Prostate gland (tissue), 2 donors: ENCODE measurements at regions not wholly inside any gene's neighbourhood (a gene's known extent, or its start where the extent isn't known, plus 50 kb on each side); places are given as distances from the start of the nearest gene placed in this dataset.

Experiments used
- DNase-seq: peaks from one replicate; pipeline ENCODE4 v3.0.0-alpha.2; 2019; ENCODE audit warnings: low spot score
- H3K27ac ChIP-seq, 2 donors: fragments of 200-600 bp; sonication (generic); 2 replicates each; pipeline ENCODE4 v1.5.1; 2017 to 2019
- H3K27me3 ChIP-seq: fragments of 200-600 bp; sonication (generic); replicated peaks from 2 replicates; pipeline ENCODE4 v1.5.1; 2019; ENCODE audit not compliant: insufficient read depth
- H3K36me3 ChIP-seq, 2 donors: fragments of 200-600 bp; sonication (generic); 1 replicate in 1 of 2; 2 replicates in 1 of 2; pipeline versions ENCODE4 v1.5.1 to v1.8.1; 2017 to 2019
- H3K4me1 ChIP-seq: fragments of 200-600 bp; sonication (generic); replicated peaks from 2 replicates; pipeline ENCODE4 v1.5.1; 2019
- H3K4me3 ChIP-seq, 2 donors: fragments of 200-600 bp; sonication (generic); 2 replicates each; pipeline ENCODE4 v1.5.1; 2017 to 2019
- H3K9me3 ChIP-seq: fragments of 200-600 bp; sonication (generic); 2 replicates; pipeline ENCODE4 v1.5.1; 2017
- POLR2A ChIP-seq: fragments of 450-650 bp; IDR thresholded peaks from one replicate; pipeline ENCODE4 v1.6.1; 2016; ENCODE audit warnings: antibody characterized with exemption, mild to moderate bottlenecking
- POLR2AphosphoS5 ChIP-seq: sonication (generic); formaldehyde crosslinking; IDR thresholded peaks from one replicate; pipeline ENCODE4 v1.6.1; 2017; ENCODE audit warnings: antibody characterized with exemption
- WGBS: methylation state at CpG from one replicate; pipeline ENCODE4 v1.1.5; 2018; 5-methylcytosine and 5-hydroxymethylcytosine counted together
- intact Hi-C: fragments of 100-400 bp; cut with DNase I; formaldehyde crosslinking; loops from one replicate; pipeline ENCODE4 v1.14.2; 2022
- TF ChIP-seq, protein P1 (sequence below), 4 experiments: fragments of 200-600 bp in 2 of 4; fragments of 450-650 bp in 2 of 4; sonication (generic) in 2 of 4; IDR thresholded peaks; 1 replicate in 3 of 4; 2 replicates in 1 of 4; pipeline ENCODE4 v1.5.1; 2016 to 2019; ENCODE audit warnings: antibody characterized with exemption in 4 of 4, mild to moderate bottlenecking in 2 of 4, moderate library complexity in 2 of 4

- H3K9me3 ChIP-seq: no peaks in the 10 kb centered on the region
- intact Hi-C loops: no loop called here
- no peaks in the 10 kb centered on the region for H3K36me3 ChIP-seq
- no peak overlapping the region for H3K27ac ChIP-seq
- no peak for DNase-seq
- WGBS: 54% methylated on average over 10 of the region's 10 CpGs
- no peaks in the 10 kb centered on the region for H3K27me3 ChIP-seq
- TF ChIP-seq POLR2A (no peak), POLR2AphosphoS5 (no peak)
- TF ChIP-seq, protein P1, sequence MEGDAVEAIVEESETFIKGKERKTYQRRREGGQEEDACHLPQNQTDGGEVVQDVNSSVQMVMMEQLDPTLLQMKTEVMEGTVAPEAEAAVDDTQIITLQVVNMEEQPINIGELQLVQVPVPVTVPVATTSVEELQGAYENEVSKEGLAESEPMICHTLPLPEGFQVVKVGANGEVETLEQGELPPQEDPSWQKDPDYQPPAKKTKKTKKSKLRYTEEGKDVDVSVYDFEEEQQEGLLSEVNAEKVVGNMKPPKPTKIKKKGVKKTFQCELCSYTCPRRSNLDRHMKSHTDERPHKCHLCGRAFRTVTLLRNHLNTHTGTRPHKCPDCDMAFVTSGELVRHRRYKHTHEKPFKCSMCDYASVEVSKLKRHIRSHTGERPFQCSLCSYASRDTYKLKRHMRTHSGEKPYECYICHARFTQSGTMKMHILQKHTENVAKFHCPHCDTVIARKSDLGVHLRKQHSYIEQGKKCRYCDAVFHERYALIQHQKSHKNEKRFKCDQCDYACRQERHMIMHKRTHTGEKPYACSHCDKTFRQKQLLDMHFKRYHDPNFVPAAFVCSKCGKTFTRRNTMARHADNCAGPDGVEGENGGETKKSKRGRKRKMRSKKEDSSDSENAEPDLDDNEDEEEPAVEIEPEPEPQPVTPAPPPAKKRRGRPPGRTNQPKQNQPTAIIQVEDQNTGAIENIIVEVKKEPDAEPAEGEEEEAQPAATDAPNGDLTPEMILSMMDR (IDR thresholded peaks at IDR 0.05): no peak
- no peaks in the 10 kb centered on the region for H3K4me1 ChIP-seq
- no peak overlapping the region for H3K4me3 ChIP-seq
These were observed 204.9 kb downstream of the CTTN start for GRCh38 chr11:70603114-70603755.

- peak overlapping the region in 1 of 2 donors; percentile 52 for H3K27ac ChIP-seq
- peak; percentile 68 for DNase-seq
- no peak overlapping the region for H3K4me3 ChIP-seq
- H3K36me3 ChIP-seq: no peaks in the 10 kb centered on the region
- intact Hi-C loops: no loop called here
- no peaks in the 10 kb centered on the region for H3K9me3 ChIP-seq
- TF ChIP-seq POLR2AphosphoS5 (peak; percentile 67), POLR2A (no peak)
- TF ChIP-seq, protein P1 (IDR thresholded peaks at IDR 0.05): peak in 1 of 4 experiments; percentile 29
- 39% methylated on average over 9 of the region's 9 CpGs for WGBS
- no peaks in the 10 kb centered on the region for H3K4me1 ChIP-seq
- no peaks in the 10 kb centered on the region for H3K27me3 ChIP-seq
These were observed 205.5 kb downstream of the CTTN start for GRCh38 chr11:70603756-70604211.

DNA sequence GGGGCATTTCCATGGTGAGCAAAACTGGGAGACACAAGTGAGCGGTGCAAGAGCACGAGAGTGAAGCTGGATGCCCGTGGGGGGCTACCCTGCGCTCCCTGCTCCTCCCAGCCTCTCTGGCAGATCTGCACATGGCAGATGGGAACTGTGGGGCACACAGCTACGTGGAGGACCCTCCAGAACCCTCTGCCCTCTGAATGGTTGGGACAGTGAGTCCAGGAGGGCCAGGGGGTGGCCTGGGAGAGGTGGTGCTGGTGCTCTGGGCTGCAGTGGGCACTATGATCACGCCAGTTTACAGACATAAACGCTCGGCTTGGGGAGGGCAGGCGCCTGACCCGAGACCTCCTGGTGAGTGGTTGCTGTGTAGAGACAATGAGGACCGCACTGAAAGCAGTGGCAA, 205.9 kb downstream of the CTTN start:
- Histone ChIP-seq H3K9me3 (no peaks in the 10 kb centered on the region), H3K4me1 (no peaks in the 10 kb centered on the region), H3K4me3 (no peak overlapping the region), H3K27ac (peak overlapping the region in 1 of 2 donors; percentile 52), H3K36me3 (no peaks in the 10 kb centered on the region), H3K27me3 (no peaks in the 10 kb centered on the region)
- DNase-seq: no peak
- intact Hi-C loops: no loop called here
- TF ChIP-seq, protein P1 (IDR thresholded peaks at IDR 0.05): no peak
- TF ChIP-seq POLR2AphosphoS5 (no peak), POLR2A (no peak)
- 64% methylated on average over 11 of the region's 11 CpGs for WGBS

GRCh38 chr11:70604630-70605467, 206.5 kb downstream of the CTTN start:
- Histone ChIP-seq H3K4me3 (no peak overlapping the region), H3K36me3 (no peaks in the 10 kb centered on the region), H3K9me3 (no peaks in the 10 kb centered on the region), H3K27me3 (no peaks in the 10 kb centered on the region), H3K27ac (no peak overlapping the region), H3K4me1 (no peaks in the 10 kb centered on the region)
- intact Hi-C loops: no loop called here
- DNase-seq: no peak
- WGBS: 71% methylated on average over 20 of the region's 20 CpGs
- TF ChIP-seq, protein P1 (IDR thresholded peaks at IDR 0.05): no peak
- no peak for TF ChIP-seq POLR2AphosphoS5

DNA sequence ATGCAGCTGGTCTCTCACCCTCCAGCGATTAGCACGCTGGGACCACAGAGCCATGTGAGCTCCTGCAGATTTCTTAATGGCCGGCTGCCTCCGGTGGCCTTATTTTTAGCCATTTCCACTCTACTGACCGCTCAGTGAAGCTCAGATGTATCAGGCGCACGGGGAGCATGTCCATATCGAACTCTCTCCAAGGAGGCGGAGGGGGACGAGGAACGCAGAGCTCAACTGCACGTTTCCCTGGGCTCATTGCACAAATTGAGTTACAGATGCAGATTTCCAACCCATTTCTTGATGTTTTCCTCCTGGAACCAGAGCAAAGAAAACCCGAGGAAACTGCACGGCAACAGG, 207.1 kb downstream of the CTTN start:
- no peak overlapping the region for H3K4me3 ChIP-seq
- H3K9me3 ChIP-seq: no peaks in the 10 kb centered on the region
- H3K27ac ChIP-seq: no peak overlapping the region
- WGBS: 95% methylated on average over 14 of the region's 14 CpGs
- no peaks in the 10 kb centered on the region for H3K27me3 ChIP-seq
- no peaks in the 10 kb centered on the region for H3K36me3 ChIP-seq
- TF ChIP-seq, protein P1 (IDR thresholded peaks at IDR 0.05): no peak
- no peak for TF ChIP-seq POLR2A
- no peak for TF ChIP-seq POLR2AphosphoS5
- intact Hi-C loops: no loop called here
- DNase-seq: no peak
- H3K4me1 ChIP-seq: no peaks in the 10 kb centered on the region
